ENCODE measurements at regions not wholly inside any gene's neighbourhood (a gene's known extent, or its start where the extent isn't known, plus 50 kb on each side); places are given as distances from the start of the nearest gene placed in this dataset.
"Not testable (repeated sequence)": the region's sequence is repeated elsewhere in the genome, so short reads cannot be mapped to it uniquely, and the experiment has no call there.

- not testable (repeated sequence) for DNase-seq
Observed at GRCh38 chr12:76292891-76293290, 55.3 kb downstream of the BBS10 start.

DNA sequence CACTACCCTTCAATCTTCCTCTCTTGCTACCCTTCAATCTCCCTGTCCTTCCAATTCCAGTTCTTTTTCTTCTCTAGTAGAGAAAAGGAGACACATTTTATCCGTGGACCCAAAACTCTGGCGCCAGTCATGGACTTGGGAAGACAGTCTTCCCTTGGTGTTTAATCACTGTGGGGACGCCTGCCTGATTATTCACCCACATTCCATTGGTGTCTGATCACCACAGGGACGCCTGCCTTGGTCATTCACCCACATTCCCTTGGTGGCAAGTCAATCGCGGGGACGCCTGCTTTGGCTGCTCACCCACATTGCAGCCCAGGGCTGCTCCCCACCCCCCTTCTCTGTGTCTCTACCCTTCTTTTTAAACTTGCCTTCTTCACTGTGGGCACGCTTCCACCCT is 55.9 kb downstream of the BBS10 start:
- not testable (repeated sequence) for DNase-seq

DNA sequence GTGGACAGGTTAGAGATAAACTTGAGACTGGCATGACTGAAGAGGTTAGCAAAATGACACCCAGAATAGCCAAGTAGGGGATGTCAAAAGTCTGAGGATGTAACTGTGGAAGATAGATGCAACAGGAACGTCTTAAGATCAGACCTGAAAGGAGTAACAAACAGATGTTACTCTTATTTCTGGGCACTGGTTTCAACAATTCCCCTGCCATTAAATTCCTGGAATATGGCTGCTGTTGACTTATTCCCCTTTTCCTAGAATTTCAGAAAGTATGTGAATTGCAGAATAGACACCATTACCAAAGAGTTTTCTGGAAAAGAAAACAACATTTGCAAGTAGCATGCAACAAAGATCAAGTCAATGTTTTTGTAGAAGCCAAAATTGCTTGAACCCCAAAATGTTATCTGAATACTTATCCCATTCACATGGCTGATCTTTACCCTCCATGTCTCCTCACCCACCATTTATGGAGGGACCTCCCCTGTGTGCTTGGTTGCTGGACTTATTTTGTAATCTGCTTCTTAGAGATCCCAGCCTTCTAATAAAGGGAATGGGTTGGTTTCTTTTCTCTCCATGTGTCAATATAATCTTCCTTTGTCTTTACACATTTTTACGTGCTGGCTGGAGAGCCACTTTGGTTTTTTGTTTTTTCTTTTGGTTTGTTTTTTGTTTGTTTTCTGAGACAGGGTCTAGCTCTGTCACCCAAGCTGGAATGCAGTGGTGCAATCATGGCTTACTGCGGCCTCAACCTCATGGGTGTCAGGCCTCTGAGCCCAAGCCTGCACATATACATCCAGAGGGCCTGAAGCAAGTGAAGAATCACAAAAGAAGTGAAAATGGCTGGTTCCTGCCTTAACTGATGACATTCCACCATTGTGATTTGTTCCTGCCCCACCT is 57.0 kb downstream of the BBS10 start:
- DNase-seq: no peak

GRCh38 chr12:76288218-76288617 is 60.0 kb downstream of the BBS10 start:
- DNase-seq: no peak

GRCh38 chr12:76284816-76285750 is 63.1 kb downstream of the BBS10 start:
- DNase-seq: no peak

DNA sequence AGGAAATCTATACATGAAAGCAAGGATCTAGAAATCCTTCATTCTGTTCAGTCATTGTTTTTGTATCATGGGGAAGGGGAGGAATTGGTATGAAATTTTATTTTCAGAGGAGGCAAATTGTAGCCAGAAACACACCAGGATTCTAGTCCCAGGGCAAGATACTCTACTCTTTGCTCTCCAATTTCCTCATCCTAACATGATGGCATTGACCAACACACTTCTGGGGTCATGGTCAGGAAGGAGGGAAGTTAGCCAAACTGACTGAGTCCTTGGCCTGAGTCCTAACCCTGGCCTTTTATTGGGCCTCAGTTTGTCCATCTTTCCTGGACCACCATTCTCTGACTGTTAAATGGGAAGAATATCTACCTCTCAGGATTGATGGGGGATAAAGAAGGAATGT is 65.5 kb downstream of the BBS10 start:
- DNase-seq: no peak

DNA sequence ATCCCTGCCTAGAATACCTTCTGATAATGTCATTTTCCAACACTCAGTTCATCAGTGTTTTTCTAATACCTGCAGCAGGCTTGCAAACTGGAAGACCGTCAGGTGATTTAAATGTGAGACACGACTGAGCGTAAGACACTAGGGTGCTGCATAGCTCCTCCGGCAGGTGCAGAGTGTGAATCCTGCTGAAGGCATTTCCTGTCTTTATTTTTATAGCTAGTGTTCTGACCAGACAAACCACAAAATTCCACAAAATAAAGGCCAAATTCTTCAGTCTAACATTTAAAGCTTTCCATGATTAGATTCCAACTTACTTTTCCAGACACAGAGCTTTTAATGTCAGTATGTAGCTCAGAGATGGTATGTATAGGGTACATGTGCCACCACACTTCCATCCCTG is 70.7 kb downstream of the BBS10 start:
- DNase-seq: no peak

- DNase-seq: no peak
Observed at GRCh38 chr12:76276499-76277151, 71.6 kb downstream of the BBS10 start.

GRCh38 chr12:76275511-76276093 is 72.6 kb downstream of the BBS10 start:
- DNase-seq: no peak

- DNase-seq: no peak
Observed at GRCh38 chr12:76274420-76275083, 73.7 kb downstream of the BBS10 start.

DNA sequence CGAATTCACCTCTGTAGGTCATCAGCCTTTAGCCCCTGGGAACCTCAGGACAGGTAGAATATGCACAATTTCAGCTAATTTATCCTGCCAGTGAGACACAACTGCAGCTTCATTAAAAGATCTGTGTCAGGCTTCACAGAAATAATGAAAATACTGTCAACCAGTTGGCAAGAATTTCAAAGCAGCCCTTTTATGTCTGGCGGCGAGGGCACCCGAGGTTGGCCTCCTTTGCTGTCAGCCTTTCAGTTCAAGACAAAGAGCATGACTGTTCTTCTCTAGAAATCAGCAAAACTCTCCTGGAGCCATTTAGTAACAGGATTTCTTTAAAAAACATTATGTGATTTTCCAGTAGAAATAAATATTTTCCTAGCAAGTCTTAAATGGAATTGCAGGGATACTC is 75.9 kb downstream of the BBS10 start:
- DNase-seq: no peak

- no peak for DNase-seq
Observed at GRCh38 chr12:76270657-76271358, 77.4 kb downstream of the BBS10 start.

GRCh38 chr12:76268267-76268666 is 79.9 kb downstream of the BBS10 start:
- DNase-seq: no peak

GRCh38 chr12:76266797-76267196 is 81.4 kb downstream of the BBS10 start:
- no peak for DNase-seq

DNA sequence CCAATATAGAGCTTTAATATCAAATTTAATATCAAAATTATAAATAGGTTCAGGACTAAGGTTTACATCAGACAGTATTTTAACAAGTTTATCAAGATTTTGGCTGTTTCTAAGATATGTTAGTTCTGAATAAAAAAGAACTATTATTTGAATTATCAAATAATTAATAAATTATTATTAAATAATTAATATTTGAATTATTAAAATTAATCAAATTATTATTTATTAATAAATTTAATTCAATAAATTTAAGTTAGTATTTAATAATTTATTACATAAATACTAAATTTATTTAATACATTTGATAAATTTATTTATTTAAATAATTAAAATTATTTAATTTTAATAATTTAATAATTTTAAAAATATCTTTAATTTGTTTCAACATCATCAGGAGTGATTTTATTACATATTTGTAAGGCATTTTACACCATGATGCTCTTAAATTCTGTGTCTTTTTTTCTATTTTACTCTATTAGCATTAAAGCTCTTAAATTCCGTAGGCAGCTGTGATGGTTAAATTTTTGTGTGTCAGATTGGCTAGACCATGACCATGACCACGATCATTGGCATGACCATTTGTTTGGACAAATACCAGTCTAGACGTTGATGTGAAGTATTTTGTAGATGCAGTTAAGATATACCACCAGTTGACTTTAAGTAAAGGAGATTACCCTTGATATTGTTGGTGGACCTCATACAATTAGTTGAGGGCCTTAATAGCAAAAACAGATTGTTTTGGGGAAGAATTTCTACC is 82.6 kb downstream of the BBS10 start:
- no peak for DNase-seq

- no peak for DNase-seq
Observed at GRCh38 chr12:76264611-76265012, 83.6 kb downstream of the BBS10 start.

DNA sequence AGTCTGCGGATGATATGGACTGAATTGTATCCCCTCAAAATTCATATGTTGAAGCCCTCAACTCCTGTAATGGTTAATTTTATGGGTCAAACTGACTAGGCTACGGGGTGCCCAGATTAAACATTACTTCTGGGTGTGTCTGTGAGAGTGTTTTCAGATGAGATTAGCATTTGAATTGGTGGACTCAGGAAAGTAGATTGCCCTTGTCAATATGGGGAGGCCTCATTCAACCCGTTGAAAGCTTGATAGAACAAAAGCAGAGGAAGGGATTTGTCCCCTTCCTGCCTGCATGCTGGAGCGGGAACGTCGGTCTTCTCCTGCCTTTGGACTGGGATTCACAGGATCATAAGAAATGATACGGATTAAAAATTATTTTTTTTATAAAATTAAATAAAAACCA is 84.5 kb downstream of the BBS10 start:
- no peak for DNase-seq

DNA sequence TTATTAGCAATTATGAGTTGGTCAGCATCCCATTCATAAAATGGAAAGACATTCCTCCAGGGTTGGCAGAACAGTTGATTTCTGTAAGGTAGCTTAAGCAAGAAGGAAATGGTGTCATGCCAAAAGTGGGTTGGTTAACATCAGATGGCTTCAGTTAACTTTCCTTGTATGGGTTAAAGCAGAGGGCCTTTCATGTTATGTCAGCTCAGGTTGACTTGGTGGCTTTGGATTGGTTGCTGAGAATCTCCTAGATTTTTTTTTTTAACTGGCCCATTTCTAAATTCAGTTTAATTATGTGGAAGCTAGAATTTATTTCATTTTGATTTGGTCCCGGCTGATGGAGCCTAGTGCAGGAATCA is 87.8 kb downstream of the BBS10 start:
- no peak for DNase-seq

GRCh38 chr12:76259660-76260389 is 88.4 kb downstream of the BBS10 start:
- DNase-seq: no peak

GRCh38 chr12:76259106-76259505 is 89.1 kb downstream of the BBS10 start:
- no peak for DNase-seq

All from hematopoietic multipotent progenitor cell treated with erythropoietin and hydrocortisone succinate and interleukin-3 and kit ligand, for 4 days (in vitro differentiated cells).